GM18520 (cell line): ENCODE measurements at regions not wholly inside any gene's neighbourhood (a gene's known extent, or its start where the extent isn't known, plus 50 kb on each side); places are given as distances from the start of the nearest gene placed in this dataset.

Experiments used
- ATAC-seq: cut with Tn5 transposase; IDR thresholded peaks from one replicate; pipeline ENCODE4 v1.9.1; 2021; ENCODE audit not compliant: unreplicated experiment

DNA sequence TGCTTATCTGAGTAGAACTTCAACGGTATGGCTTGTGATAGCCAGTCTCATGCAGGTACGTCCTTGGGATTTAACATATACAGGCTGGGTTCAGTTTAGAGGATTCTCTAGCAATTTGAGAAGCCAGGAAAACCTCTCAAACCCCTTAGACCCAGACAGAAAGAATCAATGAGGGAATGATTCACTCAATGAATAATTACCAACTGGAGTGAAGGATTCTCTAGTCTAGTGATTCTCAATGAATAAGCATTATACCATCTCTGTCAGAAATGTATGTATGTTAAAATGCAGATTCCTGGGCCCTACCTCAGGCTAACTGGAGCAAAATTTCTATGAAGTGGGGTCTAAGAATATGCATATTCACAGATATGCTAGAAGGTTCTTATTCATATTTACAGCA lies 54.5 kb upstream of the APP start:
- ATAC-seq, result no peak

DNA sequence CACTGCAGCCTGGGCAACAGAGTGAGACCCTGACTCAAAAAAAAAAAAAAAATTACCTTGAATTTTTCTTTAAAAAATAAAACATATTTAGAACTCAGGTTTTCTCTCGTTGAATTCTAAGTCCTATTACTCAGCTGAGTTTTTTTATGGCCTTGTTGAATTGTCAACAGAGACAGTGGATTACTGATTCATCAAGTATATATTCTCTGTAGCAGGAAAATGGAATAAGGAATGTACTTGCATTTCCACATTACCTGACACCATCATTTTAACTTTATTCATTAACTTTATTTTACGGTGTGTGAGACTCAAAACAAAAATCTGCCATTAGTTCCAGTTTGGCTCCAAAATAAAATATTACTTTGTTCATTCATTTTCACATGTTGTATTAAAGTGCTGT lies 53.8 kb upstream of the APP start:
- ATAC-seq, result no peak
